Subcutaneous abdominal adipose tissue (tissue), 5 donors: ENCODE measurements at regions not wholly inside any gene's neighbourhood (a gene's known extent, or its start where the extent isn't known, plus 50 kb on each side); places are given as distances from the start of the nearest gene placed in this dataset.
"Not testable (repeated sequence)": the region's sequence is repeated elsewhere in the genome, so short reads cannot be mapped to it uniquely, and the experiment has no call there.

Experiments
- H3K27ac ChIP-seq: one replicate; pipeline ENCODE4 v1.7.0; 2013; ENCODE audit warnings: low read depth, mild to moderate bottlenecking, inconsistent platforms, low read length, moderate library complexity
- H3K27me3 ChIP-seq, 5 donors: one replicate each; pipeline ENCODE4 v1.7.0; 2013; ENCODE audit warnings: low read length in 5 of 5, inconsistent platforms in 1 of 5; ENCODE audit not compliant: control insufficient read depth in 5 of 5, insufficient read depth in 4 of 5
- H3K36me3 ChIP-seq, 5 donors: one replicate each; pipeline ENCODE4 v1.7.0; 2013; ENCODE audit warnings: low read length in 5 of 5; ENCODE audit not compliant: control insufficient read depth in 5 of 5, insufficient read depth in 5 of 5
- H3K4me1 ChIP-seq, 5 donors: one replicate each; pipeline ENCODE4 v1.7.0; 2013; ENCODE audit warnings: low read length in 5 of 5, mild to moderate bottlenecking in 3 of 5, moderate library complexity in 1 of 5; ENCODE audit not compliant: control insufficient read depth in 5 of 5, insufficient read depth in 5 of 5
- H3K4me3 ChIP-seq, 5 donors: one replicate each; pipeline ENCODE4 v1.7.0; 2013; ENCODE audit warnings: low read length in 5 of 5, low read depth in 1 of 5
- H3K9ac ChIP-seq, 5 donors: one replicate each; pipeline ENCODE4 v1.7.0; 2013; ENCODE audit warnings: low read length in 5 of 5, mild to moderate bottlenecking in 4 of 5, moderate library complexity in 3 of 5
- H3K9me3 ChIP-seq, 5 donors: one replicate each; pipeline ENCODE4 v1.7.0; 2013; ENCODE audit warnings: low read length in 5 of 5; ENCODE audit not compliant: control insufficient read depth in 5 of 5
- donor health status: healthy.
- donor health status: healthy.
- donor health status: healthy.
- donor health status: healthy.
- donor health status: healthy.

DNA sequence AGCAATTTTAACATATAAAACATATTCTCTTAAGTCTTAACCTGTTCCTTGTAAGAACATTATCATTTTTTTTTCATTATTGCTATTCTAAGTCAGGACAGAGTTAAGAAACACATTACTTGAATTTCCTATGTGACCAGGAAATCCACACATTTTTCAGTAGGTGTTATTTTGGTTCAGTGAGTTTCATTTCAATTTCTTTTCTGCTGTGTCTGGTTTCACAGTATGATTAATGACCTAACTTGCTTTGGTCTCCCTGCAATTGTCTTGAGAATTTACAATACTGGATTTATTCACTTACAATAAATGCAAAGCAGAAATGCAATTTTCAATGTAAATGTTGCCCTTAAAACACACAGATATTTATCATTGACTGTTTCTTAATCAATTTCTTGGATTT lies 396.9 kb upstream of the TMTC1 start:
- H3K36me3 ChIP-seq: no peaks in the 10 kb centered on the region
- H3K9ac ChIP-seq: no peak overlapping the region
- H3K4me3 ChIP-seq: no peak overlapping the region
- H3K27me3 ChIP-seq: no peaks in the 10 kb centered on the region
- H3K27ac ChIP-seq: no peak overlapping the region
- peaks cover 0 to 8% (median 6%) of the 10 kb centered on the region in 5 donors for H3K9me3 ChIP-seq
- H3K4me1 ChIP-seq: no peaks in the 10 kb centered on the region

DNA sequence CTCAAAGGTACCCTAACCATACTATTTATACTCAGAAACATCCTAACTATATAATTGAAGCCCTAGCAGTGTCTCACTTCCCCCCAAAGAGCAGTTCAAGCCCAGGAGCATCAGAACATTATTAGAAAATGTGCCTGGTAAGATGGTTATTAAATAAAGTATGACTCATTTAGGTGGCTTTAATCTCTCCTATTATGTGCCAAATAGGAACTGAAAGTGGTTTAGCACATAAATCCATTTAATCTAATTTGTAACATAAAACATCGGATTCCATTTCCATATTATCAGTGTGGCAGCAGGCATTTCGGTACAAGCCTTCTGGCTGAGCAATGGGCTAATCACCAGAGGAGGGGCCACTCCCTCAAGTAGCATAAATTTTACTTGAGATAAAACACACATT lies 395.2 kb upstream of the TMTC1 start:
- Histone ChIP-seq H3K4me1 (no peaks in the 10 kb centered on the region), H3K9me3 (peaks cover 0 to 8% (median 6%) of the 10 kb centered on the region in 5 donors)

GRCh38 chr12:30169839-30170591 lies 386.3 kb upstream of the TMTC1 start:
- Histone ChIP-seq H3K36me3 (no peaks in the 10 kb centered on the region), H3K27ac (no peak overlapping the region), H3K9ac (no peak overlapping the region), H3K27me3 (peaks cover 6 to 19% (median 12%) of the 10 kb centered on the region in 5 donors), H3K4me1 (peaks cover 0 to 4% (median 0%) of the 10 kb centered on the region in 5 donors), H3K4me3 (no peak overlapping the region), H3K9me3 (no peaks in the 10 kb centered on the region)

More for the DNA sequence above, 395.2 kb upstream of the TMTC1 start:
- Histone ChIP-seq H3K9ac (no peak overlapping the region), H3K4me3 (no peak overlapping the region), H3K27me3 (no peaks in the 10 kb centered on the region), H3K36me3 (no peaks in the 10 kb centered on the region), H3K27ac (no peak overlapping the region)

DNA sequence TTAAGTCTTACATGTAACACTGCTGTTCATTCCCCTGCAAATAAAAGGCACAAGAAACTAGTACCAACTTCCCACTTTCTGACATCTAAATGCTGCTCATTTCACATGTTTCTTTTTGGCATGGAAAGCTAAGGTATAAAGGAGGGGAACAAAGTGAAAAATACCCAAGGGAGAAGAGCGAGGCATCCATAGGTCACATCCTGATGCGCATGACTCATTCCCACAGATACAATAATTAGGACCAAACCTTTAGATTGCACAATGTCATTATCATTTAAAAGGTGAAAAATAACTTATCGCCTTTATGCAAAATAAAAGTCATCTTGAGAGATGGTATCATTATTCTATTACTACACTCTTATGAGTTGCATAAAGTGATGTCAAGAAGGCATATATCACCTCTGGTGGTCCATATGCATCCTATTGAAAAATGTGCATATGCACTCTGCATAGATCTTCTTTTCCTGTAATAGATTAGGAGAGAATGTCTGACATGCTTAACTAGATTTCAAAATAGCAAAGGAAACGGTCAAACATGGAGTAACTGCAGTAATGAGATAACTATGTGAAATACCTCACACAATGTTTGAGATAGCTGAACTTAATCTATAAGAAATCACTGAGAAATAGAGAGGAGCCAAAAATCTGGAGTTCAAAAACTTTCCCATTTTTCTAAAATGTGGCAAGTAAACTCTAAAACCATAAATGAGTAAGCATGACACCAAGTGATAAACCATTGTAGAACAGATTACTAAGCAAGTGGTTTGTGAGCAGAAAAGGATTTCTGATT lies 382.5 kb upstream of the TMTC1 start:
- Histone ChIP-seq H3K4me3 (no peak overlapping the region), H3K27ac (no peak overlapping the region), H3K4me1 (peaks cover 0 to 4% (median 0%) of the 10 kb centered on the region in 5 donors), H3K9ac (no peak overlapping the region), H3K36me3 (no peaks in the 10 kb centered on the region), H3K9me3 (peaks cover 0 to 5% (median 0%) of the 10 kb centered on the region in 5 donors), H3K27me3 (peaks cover 6 to 19% (median 12%) of the 10 kb centered on the region in 5 donors)

GRCh38 chr12:30164382-30165318 lies 380.9 kb upstream of the TMTC1 start:
- no peak overlapping the region for H3K27ac ChIP-seq
- no peaks in the 10 kb centered on the region for H3K4me1 ChIP-seq
- H3K27me3 ChIP-seq: peaks cover 0 to 8% (median 5%) of the 10 kb centered on the region in 5 donors
- no peak overlapping the region for H3K4me3 ChIP-seq
- H3K9me3 ChIP-seq: peaks cover 0 to 10% (median 5%) of the 10 kb centered on the region in 5 donors
- H3K9ac ChIP-seq: no peak overlapping the region
- H3K36me3 ChIP-seq: no peaks in the 10 kb centered on the region

DNA sequence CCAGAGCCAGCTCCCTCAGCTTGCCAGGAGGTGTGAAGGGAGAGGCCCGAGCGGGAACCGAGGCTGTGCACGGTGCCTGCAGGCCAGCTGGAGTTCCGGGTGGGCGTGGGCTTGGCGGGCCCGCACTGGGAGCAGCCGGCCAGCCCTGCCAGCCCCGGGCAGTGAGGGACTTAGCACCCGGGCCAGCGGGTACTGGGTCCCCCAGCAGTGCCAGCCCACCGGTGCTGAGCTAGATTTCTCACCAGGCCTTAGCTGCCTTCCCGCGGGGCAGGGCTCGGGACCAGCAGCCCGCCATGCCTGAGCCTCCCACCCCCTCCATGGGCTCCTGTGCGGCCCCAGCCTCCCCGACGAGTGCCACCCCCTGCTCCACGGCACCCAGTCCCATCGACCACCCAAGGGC lies 373.1 kb upstream of the TMTC1 start:
- H3K27me3 ChIP-seq, H3K27ac ChIP-seq, H3K4me3 ChIP-seq, H3K4me1 ChIP-seq, H3K36me3 ChIP-seq, H3K9ac ChIP-seq: not testable (repeated sequence)
- H3K9me3 ChIP-seq: peaks cover 0 to 17% (median 13%) of the 10 kb centered on the region in 5 donors

DNA sequence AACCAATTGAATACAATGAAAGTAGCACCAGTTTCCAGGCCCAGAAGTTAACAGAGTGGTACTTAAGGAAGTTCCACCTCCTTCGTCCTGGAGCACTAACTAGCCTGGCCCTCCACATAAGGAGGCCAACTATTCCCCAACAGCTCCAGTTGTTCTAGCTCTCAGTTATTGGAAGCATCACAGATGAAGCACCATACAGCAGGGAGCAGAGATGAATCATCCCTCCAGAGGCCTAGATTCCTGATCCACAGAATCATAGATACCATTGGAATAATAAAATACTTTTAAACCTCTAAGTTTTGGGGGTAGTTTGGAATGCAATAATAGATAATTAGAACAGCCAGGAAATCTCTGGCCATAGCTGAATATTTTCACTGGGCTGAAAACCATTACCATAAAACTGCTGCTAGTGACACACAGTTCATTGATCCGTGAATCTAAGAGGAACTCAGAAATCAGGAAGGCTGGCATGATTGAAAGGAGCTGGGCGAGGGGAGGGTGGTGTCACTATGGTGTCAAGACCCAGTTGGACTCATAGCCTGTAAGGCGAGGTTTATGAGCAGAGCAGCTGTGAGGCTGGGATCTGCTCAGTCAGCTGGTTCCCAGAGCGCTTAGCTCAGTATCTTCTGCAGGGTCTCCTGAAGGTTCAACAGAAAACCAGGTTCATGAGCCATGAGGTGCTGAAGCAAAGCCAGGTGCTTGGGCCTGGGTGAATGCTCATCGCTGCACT lies 371.4 kb upstream of the TMTC1 start:
- Histone ChIP-seq H3K27me3 (no peaks in the 10 kb centered on the region), H3K4me3 (no peak overlapping the region), H3K9ac (no peak overlapping the region), H3K36me3 (no peaks in the 10 kb centered on the region), H3K4me1 (no peaks in the 10 kb centered on the region), H3K27ac (no peak overlapping the region), H3K9me3 (peaks cover 0 to 13% (median 10%) of the 10 kb centered on the region in 5 donors)

- no peak overlapping the region for H3K4me3 ChIP-seq
These were observed 370.2 kb upstream of the TMTC1 start for GRCh38 chr12:30153981-30154380.

DNA sequence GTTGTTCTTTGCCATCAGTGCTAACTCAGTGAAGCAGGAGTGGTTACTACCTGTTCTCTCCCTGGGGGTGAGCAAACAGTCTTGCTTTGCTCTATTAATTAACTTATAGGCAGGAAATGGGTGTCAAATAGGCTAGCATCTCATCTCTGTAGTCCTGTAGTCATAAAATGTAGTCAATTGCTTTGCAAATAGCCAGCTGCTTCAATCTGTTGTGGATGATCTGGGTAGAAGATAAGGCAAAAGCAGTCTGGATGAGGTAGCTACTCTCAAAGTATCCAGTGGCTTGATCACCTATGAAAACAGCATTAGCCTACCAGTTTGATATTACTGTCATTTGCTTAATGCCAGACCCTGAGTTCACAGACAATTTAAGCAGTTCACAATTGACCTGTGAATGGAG lies 369.0 kb upstream of the TMTC1 start:
- Histone ChIP-seq H3K36me3 (no peaks in the 10 kb centered on the region), H3K4me1 (no peaks in the 10 kb centered on the region), H3K9ac (no peak overlapping the region), H3K27ac (no peak overlapping the region), H3K4me3 (no peak overlapping the region), H3K27me3 (no peaks in the 10 kb centered on the region), H3K9me3 (peaks cover 0 to 13% (median 9%) of the 10 kb centered on the region in 5 donors)

More at GRCh38 chr12:30153981-30154380, 370.2 kb upstream of the TMTC1 start:
- H3K4me1 ChIP-seq: no peaks in the 10 kb centered on the region
- no peak overlapping the region for H3K9ac ChIP-seq
- peaks cover 0 to 13% (median 9%) of the 10 kb centered on the region in 5 donors for H3K9me3 ChIP-seq
- H3K27me3 ChIP-seq: no peaks in the 10 kb centered on the region
- no peaks in the 10 kb centered on the region for H3K36me3 ChIP-seq
- H3K27ac ChIP-seq: no peak overlapping the region
